AG04449 (cell line): ENCODE measurements at regions not wholly inside any gene's neighbourhood (a gene's known extent, or its start where the extent isn't known, plus 50 kb on each side); places are given as distances from the start of the nearest gene placed in this dataset.

Source experiments
- CTCF ChIA-PET: fragments of 350-600 bp; formaldehyde crosslinking; extraction: SDS; loops from one replicate; lab custom pipeline; 2021; ENCODE audit warnings: antibody characterized with exemption; lab: Yijun Ruan, JAX
- POLR2A ChIA-PET: fragments of 400-600, 350-600 bp; formaldehyde crosslinking; extraction: SDS; loops from one replicate; lab custom pipeline; 2020; ENCODE audit warnings: antibody characterized with exemption, inconsistent platforms; lab: Yijun Ruan, JAX
- DNase-seq: peaks from one replicate; pipeline ENCODE4 v3.0.0-alpha.2; 2010; ENCODE audit warnings: low read depth, low spot score
- H3K4me3 ChIP-seq: 2 replicates; pipeline ENCODE4 v1.5.1; 2011; ENCODE audit warnings: low read depth, mild to moderate bottlenecking, control low read depth, low read length
- TF ChIP-seq, protein P1 (sequence below): IDR thresholded peaks from one replicate; pipeline ENCODE4 v1.5.1; 2011; ENCODE audit warnings: mild to moderate bottlenecking, moderate library complexity, low read length, control low read depth, inconsistent platforms; ENCODE audit not compliant: insufficient read depth; ENCODE audit errors: missing control alignments

- POLR2A ChIA-PET: no interaction called here
These were observed 172.5 kb upstream of the CELF2 start for GRCh38 chr10:10845185-10845584.

GRCh38 chr10:10845826-10846503, 171.7 kb upstream of the CELF2 start:
- H3K4me3 ChIP-seq: no peak overlapping the region
- POLR2A ChIA-PET: no interaction called here
- CTCF ChIA-PET: no interaction called here

More at GRCh38 chr10:10845185-10845584, 172.5 kb upstream of the CELF2 start:
- CTCF ChIA-PET: no interaction called here
- no peak overlapping the region for H3K4me3 ChIP-seq
- no peak for DNase-seq
- TF ChIP-seq, protein P1, sequence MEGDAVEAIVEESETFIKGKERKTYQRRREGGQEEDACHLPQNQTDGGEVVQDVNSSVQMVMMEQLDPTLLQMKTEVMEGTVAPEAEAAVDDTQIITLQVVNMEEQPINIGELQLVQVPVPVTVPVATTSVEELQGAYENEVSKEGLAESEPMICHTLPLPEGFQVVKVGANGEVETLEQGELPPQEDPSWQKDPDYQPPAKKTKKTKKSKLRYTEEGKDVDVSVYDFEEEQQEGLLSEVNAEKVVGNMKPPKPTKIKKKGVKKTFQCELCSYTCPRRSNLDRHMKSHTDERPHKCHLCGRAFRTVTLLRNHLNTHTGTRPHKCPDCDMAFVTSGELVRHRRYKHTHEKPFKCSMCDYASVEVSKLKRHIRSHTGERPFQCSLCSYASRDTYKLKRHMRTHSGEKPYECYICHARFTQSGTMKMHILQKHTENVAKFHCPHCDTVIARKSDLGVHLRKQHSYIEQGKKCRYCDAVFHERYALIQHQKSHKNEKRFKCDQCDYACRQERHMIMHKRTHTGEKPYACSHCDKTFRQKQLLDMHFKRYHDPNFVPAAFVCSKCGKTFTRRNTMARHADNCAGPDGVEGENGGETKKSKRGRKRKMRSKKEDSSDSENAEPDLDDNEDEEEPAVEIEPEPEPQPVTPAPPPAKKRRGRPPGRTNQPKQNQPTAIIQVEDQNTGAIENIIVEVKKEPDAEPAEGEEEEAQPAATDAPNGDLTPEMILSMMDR: no peak

DNA sequence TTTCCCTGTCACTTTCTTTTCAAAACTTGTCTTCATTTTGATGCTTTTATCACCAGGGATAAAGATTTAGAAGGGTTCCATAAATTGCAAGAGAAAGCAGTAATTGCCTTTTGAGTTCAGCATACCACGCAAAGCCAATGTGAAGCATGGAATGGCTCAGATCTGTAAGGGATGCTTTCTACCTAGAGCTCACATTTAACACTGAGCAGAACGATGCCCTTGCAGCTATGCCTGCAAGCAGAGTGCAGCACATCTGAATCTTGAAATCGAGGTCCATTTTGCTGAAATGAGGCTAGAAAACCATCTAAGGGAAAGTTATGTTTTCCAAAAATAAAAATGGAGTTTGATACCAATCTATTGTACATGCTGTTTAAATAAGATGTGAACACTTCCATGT, 171.2 kb upstream of the CELF2 start:
- CTCF ChIA-PET: no interaction called here

More at GRCh38 chr10:10845826-10846503, 171.7 kb upstream of the CELF2 start:
- no peak for DNase-seq
- TF ChIP-seq, protein P1: no peak

GRCh38 chr10:10847387-10847786, 170.3 kb upstream of the CELF2 start:
- TF ChIP-seq, protein P1: no peak
- DNase-seq: no peak
- no peak overlapping the region for H3K4me3 ChIP-seq
- POLR2A ChIA-PET: no interaction called here
- CTCF ChIA-PET: no interaction called here

More for the DNA sequence above, 171.2 kb upstream of the CELF2 start:
- no peak for DNase-seq
- POLR2A ChIA-PET: no interaction called here
- H3K4me3 ChIP-seq: no peak overlapping the region
- TF ChIP-seq, protein P1: no peak

DNA sequence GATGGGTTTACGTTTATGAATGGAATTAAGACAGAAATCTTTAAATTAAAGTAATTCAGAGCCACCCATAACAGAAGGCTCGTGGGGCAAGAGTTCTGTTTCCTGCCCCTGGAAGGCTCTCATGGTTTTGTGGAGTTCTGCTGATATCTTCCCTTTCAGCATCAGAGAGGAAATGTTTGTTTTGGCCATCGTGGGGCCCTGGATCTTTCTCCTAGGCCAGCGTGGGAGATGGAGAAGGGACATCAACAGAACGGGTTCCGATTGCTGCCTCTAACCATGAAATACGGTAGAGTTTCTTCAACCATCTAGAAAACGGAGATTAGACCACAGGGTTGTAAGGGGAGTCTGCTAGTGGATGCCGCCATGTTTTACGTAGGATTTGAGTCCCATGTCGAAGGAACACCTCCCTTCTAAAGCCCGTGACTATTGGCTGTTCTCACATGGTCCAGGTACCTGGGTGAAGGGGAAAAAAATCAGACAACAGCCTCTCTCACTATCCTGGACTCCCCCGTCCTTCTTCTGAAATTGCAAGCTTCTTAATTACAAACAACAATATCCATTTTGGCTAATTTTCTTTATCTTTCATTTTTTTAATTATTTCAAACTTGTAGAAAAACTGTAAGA, 169.1 kb upstream of the CELF2 start:
- POLR2A ChIA-PET: no interaction called here
- CTCF ChIA-PET: no interaction called here
- TF ChIP-seq, protein P1: no peak
- no peak overlapping the region for H3K4me3 ChIP-seq
- DNase-seq: no peak

GRCh38 chr10:10849306-10849705, 168.4 kb upstream of the CELF2 start:
- TF ChIP-seq, protein P1: no peak
- ChIA-PET POLR2A (no interaction called here), CTCF (no interaction called here)
- no peak for DNase-seq
- no peak overlapping the region for H3K4me3 ChIP-seq
